ENCODE measurements at regions not wholly inside any gene's neighbourhood (a gene's known extent, or its start where the extent isn't known, plus 50 kb on each side); places are given as distances from the start of the nearest gene placed in this dataset.

- no peak for DNase-seq (ENCODE audit: low read depth, low spot score)
- no peak overlapping the region for H3K9ac ChIP-seq (ENCODE audit: insufficient read length)
- H3K9me3 ChIP-seq (ENCODE audit: low read depth, low read length) = no peaks in the 10 kb centered on the region
- H3K27ac ChIP-seq = no peak overlapping the region
- no peaks in the 10 kb centered on the region for H3K36me3 ChIP-seq (ENCODE audit: insufficient read depth, low read length)
- H3K4me3 ChIP-seq = no peak overlapping the region
- TF ChIP-seq EZH2 (IDR thresholded peaks at IDR 0.05) = no peak
- no peak for TF ChIP-seq FOXP2 (optimal IDR thresholded peaks at IDR 0.05; ENCODE audit: control extremely low read depth, extremely low read length, insufficient read depth)
- no peak for TF ChIP-seq POLR2AphosphoS5 (IDR thresholded peaks at IDR 0.05; ENCODE audit: borderline replicate concordance, low read depth, low read length)
These were observed 114.7 kb upstream of the AFDN start for GRCh38 chr6:167711768-167712730.

- Histone ChIP-seq H3K9me3 (ENCODE audit: low read depth, low read length) (no peaks in the 10 kb centered on the region), H3K27ac (no peak overlapping the region), H3K36me3 (ENCODE audit: insufficient read depth, low read length) (no peaks in the 10 kb centered on the region), H3K9ac (ENCODE audit: insufficient read length) (no peak overlapping the region), H3K4me3 (no peak overlapping the region)
- no peak for DNase-seq (ENCODE audit: low read depth, low spot score)
- TF ChIP-seq EZH2 (IDR thresholded peaks at IDR 0.05) (no peak), POLR2AphosphoS5 (IDR thresholded peaks at IDR 0.05; ENCODE audit: borderline replicate concordance, low read depth, low read length) (no peak), FOXP2 (optimal IDR thresholded peaks at IDR 0.05; ENCODE audit: control extremely low read depth, extremely low read length, insufficient read depth) (no peak)
These were observed 113.8 kb upstream of the AFDN start for GRCh38 chr6:167712731-167713475.

GRCh38 chr6:167714152-167714551, 112.6 kb upstream of the AFDN start:
- DNase-seq (ENCODE audit: low read depth, low spot score) = no peak
- H3K36me3 ChIP-seq (ENCODE audit: insufficient read depth, low read length) = no peaks in the 10 kb centered on the region
- no peak overlapping the region for H3K9ac ChIP-seq (ENCODE audit: insufficient read length)
- no peak overlapping the region for H3K4me3 ChIP-seq
- H3K9me3 ChIP-seq (ENCODE audit: low read depth, low read length) = no peaks in the 10 kb centered on the region
- TF ChIP-seq EZH2 (IDR thresholded peaks at IDR 0.05) (no peak), FOXP2 (optimal IDR thresholded peaks at IDR 0.05; ENCODE audit: control extremely low read depth, extremely low read length, insufficient read depth) (no peak), POLR2AphosphoS5 (IDR thresholded peaks at IDR 0.05; ENCODE audit: borderline replicate concordance, low read depth, low read length) (no peak)
- no peak overlapping the region for H3K27ac ChIP-seq

GRCh38 chr6:167717455-167717854, 109.3 kb upstream of the AFDN start:
- TF ChIP-seq EZH2 (IDR thresholded peaks at IDR 0.05) = no peak
- TF ChIP-seq FOXP2 (optimal IDR thresholded peaks at IDR 0.05; ENCODE audit: control extremely low read depth, extremely low read length, insufficient read depth) = no peak
- no peak for TF ChIP-seq POLR2AphosphoS5 (IDR thresholded peaks at IDR 0.05; ENCODE audit: borderline replicate concordance, low read depth, low read length)
- H3K27ac ChIP-seq = no peak overlapping the region
- H3K9ac ChIP-seq (ENCODE audit: insufficient read length) = no peak overlapping the region
- H3K36me3 ChIP-seq (ENCODE audit: insufficient read depth, low read length) = no peaks in the 10 kb centered on the region
- no peak for DNase-seq (ENCODE audit: low read depth, low spot score)
- H3K4me3 ChIP-seq = no peak overlapping the region
- H3K9me3 ChIP-seq (ENCODE audit: low read depth, low read length) = no peaks in the 10 kb centered on the region

GRCh38 chr6:167717867-167718266, 108.8 kb upstream of the AFDN start:
- Histone ChIP-seq H3K9ac (ENCODE audit: insufficient read length) (no peak overlapping the region), H3K27ac (no peak overlapping the region), H3K9me3 (ENCODE audit: low read depth, low read length) (no peaks in the 10 kb centered on the region), H3K4me3 (no peak overlapping the region), H3K36me3 (ENCODE audit: insufficient read depth, low read length) (no peaks in the 10 kb centered on the region)
- DNase-seq (ENCODE audit: low read depth, low spot score) = no peak
- TF ChIP-seq POLR2AphosphoS5 (IDR thresholded peaks at IDR 0.05; ENCODE audit: borderline replicate concordance, low read depth, low read length) = no peak
- no peak for TF ChIP-seq EZH2 (IDR thresholded peaks at IDR 0.05)
- no peak for TF ChIP-seq FOXP2 (optimal IDR thresholded peaks at IDR 0.05; ENCODE audit: control extremely low read depth, extremely low read length, insufficient read depth)

- H3K27ac ChIP-seq = no peak overlapping the region
- H3K9ac ChIP-seq (ENCODE audit: insufficient read length) = no peak overlapping the region
- TF ChIP-seq EZH2 (IDR thresholded peaks at IDR 0.05) = no peak
- no peak for TF ChIP-seq POLR2AphosphoS5 (IDR thresholded peaks at IDR 0.05; ENCODE audit: borderline replicate concordance, low read depth, low read length)
- no peak for TF ChIP-seq FOXP2 (optimal IDR thresholded peaks at IDR 0.05; ENCODE audit: control extremely low read depth, extremely low read length, insufficient read depth)
- no peak overlapping the region for H3K4me3 ChIP-seq
- H3K9me3 ChIP-seq (ENCODE audit: low read depth, low read length) = no peaks in the 10 kb centered on the region
- no peaks in the 10 kb centered on the region for H3K36me3 ChIP-seq (ENCODE audit: insufficient read depth, low read length)
- DNase-seq (ENCODE audit: low read depth, low spot score) = no peak
These were observed 106.8 kb upstream of the AFDN start for GRCh38 chr6:167719920-167720319.

GRCh38 chr6:167720456-167721285, 106.0 kb upstream of the AFDN start:
- Histone ChIP-seq H3K27ac (no peak overlapping the region), H3K4me3 (no peak overlapping the region), H3K36me3 (ENCODE audit: insufficient read depth, low read length) (no peaks in the 10 kb centered on the region), H3K9me3 (ENCODE audit: low read depth, low read length) (no peaks in the 10 kb centered on the region), H3K9ac (ENCODE audit: insufficient read length) (no peak overlapping the region)
- no peak for DNase-seq (ENCODE audit: low read depth, low spot score)
- TF ChIP-seq POLR2AphosphoS5 (IDR thresholded peaks at IDR 0.05; ENCODE audit: borderline replicate concordance, low read depth, low read length) (no peak), FOXP2 (optimal IDR thresholded peaks at IDR 0.05; ENCODE audit: control extremely low read depth, extremely low read length, insufficient read depth) (no peak), EZH2 (IDR thresholded peaks at IDR 0.05) (no peak)
